ENCODE measurements at regions not wholly inside any gene's neighbourhood (a gene's known extent, or its start where the extent isn't known, plus 50 kb on each side); places are given as distances from the start of the nearest gene placed in this dataset.

GRCh38 chr15:26442680-26443079 is 330.2 kb downstream of the GABRB3 start:
- TF ChIP-seq, protein P1, sequence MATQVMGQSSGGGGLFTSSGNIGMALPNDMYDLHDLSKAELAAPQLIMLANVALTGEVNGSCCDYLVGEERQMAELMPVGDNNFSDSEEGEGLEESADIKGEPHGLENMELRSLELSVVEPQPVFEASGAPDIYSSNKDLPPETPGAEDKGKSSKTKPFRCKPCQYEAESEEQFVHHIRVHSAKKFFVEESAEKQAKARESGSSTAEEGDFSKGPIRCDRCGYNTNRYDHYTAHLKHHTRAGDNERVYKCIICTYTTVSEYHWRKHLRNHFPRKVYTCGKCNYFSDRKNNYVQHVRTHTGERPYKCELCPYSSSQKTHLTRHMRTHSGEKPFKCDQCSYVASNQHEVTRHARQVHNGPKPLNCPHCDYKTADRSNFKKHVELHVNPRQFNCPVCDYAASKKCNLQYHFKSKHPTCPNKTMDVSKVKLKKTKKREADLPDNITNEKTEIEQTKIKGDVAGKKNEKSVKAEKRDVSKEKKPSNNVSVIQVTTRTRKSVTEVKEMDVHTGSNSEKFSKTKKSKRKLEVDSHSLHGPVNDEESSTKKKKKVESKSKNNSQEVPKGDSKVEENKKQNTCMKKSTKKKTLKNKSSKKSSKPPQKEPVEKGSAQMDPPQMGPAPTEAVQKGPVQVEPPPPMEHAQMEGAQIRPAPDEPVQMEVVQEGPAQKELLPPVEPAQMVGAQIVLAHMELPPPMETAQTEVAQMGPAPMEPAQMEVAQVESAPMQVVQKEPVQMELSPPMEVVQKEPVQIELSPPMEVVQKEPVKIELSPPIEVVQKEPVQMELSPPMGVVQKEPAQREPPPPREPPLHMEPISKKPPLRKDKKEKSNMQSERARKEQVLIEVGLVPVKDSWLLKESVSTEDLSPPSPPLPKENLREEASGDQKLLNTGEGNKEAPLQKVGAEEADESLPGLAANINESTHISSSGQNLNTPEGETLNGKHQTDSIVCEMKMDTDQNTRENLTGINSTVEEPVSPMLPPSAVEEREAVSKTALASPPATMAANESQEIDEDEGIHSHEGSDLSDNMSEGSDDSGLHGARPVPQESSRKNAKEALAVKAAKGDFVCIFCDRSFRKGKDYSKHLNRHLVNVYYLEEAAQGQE (IDR thresholded peaks at IDR 0.05; ENCODE audit: low read depth) = no peak
- TF ChIP-seq POLR2AphosphoS5 (IDR thresholded peaks at IDR 0.05; ENCODE audit: low read depth, low read length) = no peak
- TF ChIP-seq EZH2 (IDR thresholded peaks at IDR 0.05) = no peak
- no peak for TF ChIP-seq ZFX (IDR thresholded peaks at IDR 0.05)
- no peak for TF ChIP-seq EZH2phosphoT487 (IDR thresholded peaks at IDR 0.05; ENCODE audit: borderline replicate concordance)
- TF ChIP-seq, protein P2, sequence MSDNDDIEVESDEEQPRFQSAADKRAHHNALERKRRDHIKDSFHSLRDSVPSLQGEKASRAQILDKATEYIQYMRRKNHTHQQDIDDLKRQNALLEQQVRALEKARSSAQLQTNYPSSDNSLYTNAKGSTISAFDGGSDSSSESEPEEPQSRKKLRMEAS (IDR thresholded peaks at IDR 0.05) = no peak
- TF ChIP-seq ZNF274 (IDR thresholded peaks at IDR 0.05; ENCODE audit: low read depth, low read length) = no peak
- no peak for TF ChIP-seq CBX3 (IDR thresholded peaks at IDR 0.05; ENCODE audit: low read depth)
- no peak for TF ChIP-seq EGR1 (IDR thresholded peaks at IDR 0.05; ENCODE audit: low read depth)
- no peak for TF ChIP-seq POLR2A (IDR thresholded peaks at IDR 0.05; ENCODE audit: borderline replicate concordance, extremely low read depth, insufficient read depth, insufficient read length)
- TF ChIP-seq YY1 (IDR thresholded peaks at IDR 0.05; ENCODE audit: extremely low read depth, insufficient replicate concordance, low read depth, low read length) = no peak
- no peak for TF ChIP-seq TCF7L2 (IDR thresholded peaks at IDR 0.05; ENCODE audit: borderline replicate concordance, extremely low read depth, insufficient read depth, insufficient read length)
- no peak for TF ChIP-seq SRF (IDR thresholded peaks at IDR 0.05; ENCODE audit: low read depth)
- TF ChIP-seq ELF1 (IDR thresholded peaks at IDR 0.05; ENCODE audit: borderline replicate concordance, low read depth) = no peak
- no peak for TF ChIP-seq FOSL1 (IDR thresholded peaks at IDR 0.05; ENCODE audit: low read depth)
- no peak for TF ChIP-seq ZBTB33 (IDR thresholded peaks at IDR 0.05; ENCODE audit: extremely low read depth, insufficient replicate concordance, low read length)
- no peak for TF ChIP-seq ATF3 (IDR thresholded peaks at IDR 0.05)
- no peak for TF ChIP-seq JUND (IDR thresholded peaks at IDR 0.05)
- DNase-seq (ENCODE audit: low read depth, low spot score) (no peak), ATAC-seq (no peak)
- Histone ChIP-seq H3K79me2 (ENCODE audit: insufficient read depth, low read length) (no peaks in the 10 kb centered on the region), H3K9ac (ENCODE audit: low read length) (no peak overlapping the region), H3K27me3 (ENCODE audit: insufficient read depth, low read length) (no peaks in the 10 kb centered on the region), H3K4me3 (replicated peaks in 1 of 2; ENCODE audit: low read depth in 1 of 2, low read length in 2 of 2) (no peak overlapping the region), H3K36me3 (ENCODE audit: control insufficient read depth in 1 of 2, insufficient read depth in 2 of 2, low read length in 2 of 2) (no peaks in the 10 kb centered on the region), H3K27ac (ENCODE audit: low read depth, low read length) (no peak overlapping the region), H4K20me1 (ENCODE audit: insufficient read depth) (no peaks in the 10 kb centered on the region), H3K9me3 (ENCODE audit: control insufficient read depth in 1 of 2, insufficient read depth in 1 of 2, low read depth in 1 of 2, low read length in 2 of 2) (peaks cover 16 to 63% of the 10 kb centered on the region in 2 experiments; a peak in 3 of 4 replicates), H3K4me2 (ENCODE audit: low read length) (no peak overlapping the region), H3K9me2 (ENCODE audit: insufficient read depth) (no peaks in the 10 kb centered on the region), H3K4me1 (ENCODE audit: control insufficient read depth in 1 of 2, insufficient read depth in 2 of 2, low read length in 2 of 2) (no peaks in the 10 kb centered on the region), H2AFZ (ENCODE audit: low read depth, low read length, poor library complexity, severe bottlenecking) (no peak overlapping the region)
- ChIA-PET POLR2A (no interaction called here), RAD21 (ENCODE audit: low non-redundant PET in 1 of 2, low total read pairs in 2 of 2, uncharacterized antibody in 2 of 2, unreplicated experiment in 2 of 2) (no interaction called here), CTCF (no interaction called here)
- intact Hi-C loops (cut with micrococcal nuclease) = no loop called here
- BruUV-seq (replicated peaks) = no TSS peak
